Activated CD8-positive, alpha-beta T cell treated with anti-CD3 and anti-CD28 coated beads for 36 hours (primary cell): ENCODE measurements at regions not wholly inside any gene's neighbourhood (a gene's known extent, or its start where the extent isn't known, plus 50 kb on each side); places are given as distances from the start of the nearest gene placed in this dataset.

Source experiments
- ATAC-seq: fragments of 200-7000 bp; cut with Tn5 transposase; one replicate; pipeline ENCODE4 v1.10.0; 2021; ENCODE audit warnings: mild to moderate bottlenecking, moderate library complexity
- CTCF ChIA-PET: fragments of 350-600 bp; sonication (Branson Sonifier 250); formaldehyde crosslinking; loops from one replicate; lab custom pipeline; 2021; ENCODE audit warnings: antibody characterized with exemption; lab: Charles Lee
- POLR2A ChIA-PET: fragments of 350-600 bp; sonication (Branson Sonifier 250); formaldehyde crosslinking; loops from one replicate; lab custom pipeline; 2021; ENCODE audit warnings: antibody characterized with exemption; lab: Charles Lee
- DNase-seq: peaks from one replicate; pipeline ENCODE4 v3.0.0-alpha.2; 2020
- H3K27ac Mint-ChIP-seq: one replicate; pipeline ENCODE4 v1.8.0; 2021; ENCODE audit warnings: mild to moderate bottlenecking, mixed read lengths
- H3K27me3 Mint-ChIP-seq: one replicate; pipeline ENCODE4 v1.8.0; 2021; ENCODE audit warnings: mixed read lengths
- H3K36me3 Mint-ChIP-seq: one replicate; pipeline ENCODE4 v1.8.0; 2021; ENCODE audit warnings: low read depth, mixed read lengths
- H3K4me1 Mint-ChIP-seq: one replicate; pipeline ENCODE4 v1.8.0; 2021; ENCODE audit warnings: low read depth, mixed read lengths
- H3K4me3 Mint-ChIP-seq: one replicate; pipeline ENCODE4 v1.8.0; 2021; ENCODE audit warnings: mild to moderate bottlenecking, moderate library complexity, mixed read lengths
- H3K9me3 Mint-ChIP-seq: one replicate; pipeline ENCODE4 v1.8.0; 2021; ENCODE audit warnings: mixed read lengths
- intact Hi-C: fragments of 100-400 bp; cut with micrococcal nuclease; formaldehyde crosslinking; loops from one replicate; pipeline ENCODE4 v1.10.0; 2022
- TF ChIP-seq, protein P1 (sequence below): fragments of 200-600 bp; IDR thresholded peaks from one replicate; pipeline ENCODE4 v1.8.0; 2022; ENCODE audit warnings: antibody characterized with exemption, mild to moderate bottlenecking

- ATAC-seq, result no peak
- intact Hi-C loops, result no loop called here
- Mint-ChIP-seq H3K4me1 (no peaks in the 10 kb centered on the region), H3K36me3 (no peaks in the 10 kb centered on the region), H3K27ac (no peak overlapping the region), H3K9me3 (no peaks in the 10 kb centered on the region), H3K4me3 (no peak overlapping the region), H3K27me3 (no peaks in the 10 kb centered on the region)
- POLR2A ChIA-PET, result no interaction called here
- TF ChIP-seq, protein P1, sequence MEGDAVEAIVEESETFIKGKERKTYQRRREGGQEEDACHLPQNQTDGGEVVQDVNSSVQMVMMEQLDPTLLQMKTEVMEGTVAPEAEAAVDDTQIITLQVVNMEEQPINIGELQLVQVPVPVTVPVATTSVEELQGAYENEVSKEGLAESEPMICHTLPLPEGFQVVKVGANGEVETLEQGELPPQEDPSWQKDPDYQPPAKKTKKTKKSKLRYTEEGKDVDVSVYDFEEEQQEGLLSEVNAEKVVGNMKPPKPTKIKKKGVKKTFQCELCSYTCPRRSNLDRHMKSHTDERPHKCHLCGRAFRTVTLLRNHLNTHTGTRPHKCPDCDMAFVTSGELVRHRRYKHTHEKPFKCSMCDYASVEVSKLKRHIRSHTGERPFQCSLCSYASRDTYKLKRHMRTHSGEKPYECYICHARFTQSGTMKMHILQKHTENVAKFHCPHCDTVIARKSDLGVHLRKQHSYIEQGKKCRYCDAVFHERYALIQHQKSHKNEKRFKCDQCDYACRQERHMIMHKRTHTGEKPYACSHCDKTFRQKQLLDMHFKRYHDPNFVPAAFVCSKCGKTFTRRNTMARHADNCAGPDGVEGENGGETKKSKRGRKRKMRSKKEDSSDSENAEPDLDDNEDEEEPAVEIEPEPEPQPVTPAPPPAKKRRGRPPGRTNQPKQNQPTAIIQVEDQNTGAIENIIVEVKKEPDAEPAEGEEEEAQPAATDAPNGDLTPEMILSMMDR, result no peak
- no peak for DNase-seq
- CTCF ChIA-PET, result no interaction called here
These were observed 127.4 kb upstream of the POF1B start for GRCh38 chrX:85506871-85507270.

DNA sequence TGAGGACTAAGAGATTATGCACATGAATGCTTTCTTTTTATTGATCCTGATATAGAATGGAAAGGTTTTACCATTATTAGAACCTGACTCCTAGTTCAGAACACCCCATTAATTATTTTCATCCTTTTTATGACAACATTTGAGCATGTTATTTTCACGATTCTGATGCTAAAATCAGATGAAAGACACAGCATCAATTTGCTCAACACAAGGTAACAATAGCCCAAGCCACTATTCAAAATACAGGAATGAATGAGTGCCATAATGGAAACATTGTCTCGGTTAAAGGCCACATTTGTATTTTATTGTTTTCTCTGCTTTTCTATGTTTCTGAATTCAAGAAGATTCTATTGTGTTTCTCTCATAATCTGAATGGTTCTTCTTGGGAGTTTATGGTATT lies 126.3 kb upstream of the POF1B start:
- no peaks in the 10 kb centered on the region for H3K27me3 Mint-ChIP-seq
- no peak overlapping the region for H3K27ac Mint-ChIP-seq
- H3K36me3 Mint-ChIP-seq, result no peaks in the 10 kb centered on the region
- H3K4me1 Mint-ChIP-seq, result no peaks in the 10 kb centered on the region
- TF ChIP-seq, protein P1, result no peak
- H3K4me3 Mint-ChIP-seq, result no peak overlapping the region
- intact Hi-C loops, result no loop called here
- ChIA-PET POLR2A (no interaction called here), CTCF (no interaction called here)
- no peaks in the 10 kb centered on the region for H3K9me3 Mint-ChIP-seq
- DNase-seq (no peak), ATAC-seq (no peak)

DNA sequence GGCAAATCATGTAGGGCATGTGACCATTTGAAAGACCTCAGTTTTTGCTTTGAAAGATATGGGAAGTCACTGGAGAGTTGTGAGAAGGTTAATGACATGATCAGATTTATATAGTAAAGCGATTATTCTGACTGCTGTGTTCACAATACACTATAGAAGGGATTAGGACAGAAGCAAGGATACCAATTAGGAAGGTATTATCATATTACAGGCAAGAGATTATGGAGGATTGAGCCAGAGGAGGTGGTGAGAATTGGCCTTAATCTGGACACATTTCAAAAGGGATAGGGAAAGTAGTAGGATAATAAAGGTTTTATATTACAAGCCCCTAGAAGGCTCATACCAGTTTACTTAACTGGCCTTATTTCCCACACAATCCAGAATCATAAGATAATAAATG lies 124.9 kb upstream of the POF1B start:
- Mint-ChIP-seq H3K4me1 (no peaks in the 10 kb centered on the region), H3K27me3 (no peaks in the 10 kb centered on the region), H3K4me3 (no peak overlapping the region), H3K9me3 (no peaks in the 10 kb centered on the region), H3K36me3 (no peaks in the 10 kb centered on the region), H3K27ac (no peak overlapping the region)
- ChIA-PET CTCF (no interaction called here), POLR2A (no interaction called here)
- TF ChIP-seq, protein P1, result no peak
- ATAC-seq (no peak), DNase-seq (no peak)
- intact Hi-C loops, result no loop called here

- Mint-ChIP-seq H3K4me3 (no peak overlapping the region), H3K4me1 (no peaks in the 10 kb centered on the region), H3K27ac (no peak overlapping the region), H3K9me3 (no peaks in the 10 kb centered on the region), H3K36me3 (no peaks in the 10 kb centered on the region), H3K27me3 (no peaks in the 10 kb centered on the region)
- TF ChIP-seq, protein P1, result no peak
- intact Hi-C loops, result no loop called here
- ATAC-seq, result no peak
- POLR2A ChIA-PET, result no interaction called here
- no peak for DNase-seq
- CTCF ChIA-PET, result no interaction called here
These were observed 124.0 kb upstream of the POF1B start for GRCh38 chrX:85503258-85504158.

GRCh38 chrX:85501349-85501748 lies 121.9 kb upstream of the POF1B start:
- intact Hi-C loops, result no loop called here
- Mint-ChIP-seq H3K27ac (no peak overlapping the region), H3K9me3 (no peaks in the 10 kb centered on the region), H3K27me3 (no peaks in the 10 kb centered on the region), H3K36me3 (no peaks in the 10 kb centered on the region), H3K4me1 (no peaks in the 10 kb centered on the region), H3K4me3 (no peak overlapping the region)
- DNase-seq, result no peak
- TF ChIP-seq, protein P1, result no peak
- no peak for ATAC-seq
- ChIA-PET POLR2A (no interaction called here), CTCF (no interaction called here)
